ENCODE measurements at regions not wholly inside any gene's neighbourhood (a gene's known extent, or its start where the extent isn't known, plus 50 kb on each side); places are given as distances from the start of the nearest gene placed in this dataset.
A peak's percentile ranks its signal among the peaks of the same experiment; 100 is the strongest.

- DNase-seq, result no peak
Observed at GRCh38 chr18:32621034-32621433, 150.4 kb upstream of the GAREM1 start.

GRCh38 chr18:32618546-32618945 lies 147.9 kb upstream of the GAREM1 start:
- DNase-seq, result no peak

GRCh38 chr18:32613821-32614220 lies 143.1 kb upstream of the GAREM1 start:
- no peak for DNase-seq

- DNase-seq, result no peak
Observed at GRCh38 chr18:32612651-32613050, 142.0 kb upstream of the GAREM1 start.

GRCh38 chr18:32610176-32610575 lies 139.5 kb upstream of the GAREM1 start:
- no peak for DNase-seq

- no peak for DNase-seq
Observed at GRCh38 chr18:32607816-32608215, 137.1 kb upstream of the GAREM1 start.

- no peak for DNase-seq
Observed at GRCh38 chr18:32598144-32598543, 127.5 kb upstream of the GAREM1 start.

GRCh38 chr18:32596501-32596900 lies 125.8 kb upstream of the GAREM1 start:
- DNase-seq, result no peak

- no peak for DNase-seq
Observed at GRCh38 chr18:32595832-32596231, 125.2 kb upstream of the GAREM1 start.

GRCh38 chr18:32588191-32588590 lies 117.5 kb upstream of the GAREM1 start:
- no peak for DNase-seq

GRCh38 chr18:32583431-32583830 lies 112.7 kb upstream of the GAREM1 start:
- no peak for DNase-seq

- no peak for DNase-seq
Observed at GRCh38 chr18:32582455-32582854, 111.8 kb upstream of the GAREM1 start.

GRCh38 chr18:32577561-32577960 lies 106.9 kb upstream of the GAREM1 start:
- no peak for DNase-seq

GRCh38 chr18:32576296-32576916 lies 105.7 kb upstream of the GAREM1 start:
- no peak for DNase-seq

GRCh38 chr18:32566960-32567359 lies 96.3 kb upstream of the GAREM1 start:
- no peak for DNase-seq

- no peak for DNase-seq
Observed at GRCh38 chr18:32553640-32554365, 83.1 kb upstream of the GAREM1 start.

GRCh38 chr18:32553174-32553573 lies 82.5 kb upstream of the GAREM1 start:
- no peak for DNase-seq

GRCh38 chr18:32552421-32553030 lies 81.8 kb upstream of the GAREM1 start:
- DNase-seq, result peak; percentile 64

GRCh38 chr18:32550963-32551362 lies 80.3 kb upstream of the GAREM1 start:
- DNase-seq, result no peak

- peak; percentile 26 for DNase-seq
Observed at GRCh38 chr18:32549248-32550110, 78.8 kb upstream of the GAREM1 start.

GRCh38 chr18:32548688-32549087 lies 78.0 kb upstream of the GAREM1 start:
- no peak for DNase-seq

GRCh38 chr18:32545631-32546030 lies 74.9 kb upstream of the GAREM1 start:
- no peak for DNase-seq

- DNase-seq, result no peak
Observed at GRCh38 chr18:32544088-32544487, 73.4 kb upstream of the GAREM1 start.

Data from CD4-positive, alpha-beta T cell treated with Interleukin-21 for 1 hour (primary cell).